Erythroblast (primary cell): ENCODE measurements at regions not wholly inside any gene's neighbourhood (a gene's known extent, or its start where the extent isn't known, plus 50 kb on each side); places are given as distances from the start of the nearest gene placed in this dataset.

Experiments
- GATA1 ChIP-seq: IDR thresholded peaks from 2 replicates; pipeline ENCODE4 v1.6.1; 2011; ENCODE audit warnings: low read depth, mild to moderate bottlenecking, control low read depth, low read length, moderate library complexity
- POLR2A ChIP-seq: IDR thresholded peaks from 2 replicates; pipeline ENCODE4 v1.6.1; 2011; ENCODE audit warnings: mild to moderate bottlenecking, low read length

DNA sequence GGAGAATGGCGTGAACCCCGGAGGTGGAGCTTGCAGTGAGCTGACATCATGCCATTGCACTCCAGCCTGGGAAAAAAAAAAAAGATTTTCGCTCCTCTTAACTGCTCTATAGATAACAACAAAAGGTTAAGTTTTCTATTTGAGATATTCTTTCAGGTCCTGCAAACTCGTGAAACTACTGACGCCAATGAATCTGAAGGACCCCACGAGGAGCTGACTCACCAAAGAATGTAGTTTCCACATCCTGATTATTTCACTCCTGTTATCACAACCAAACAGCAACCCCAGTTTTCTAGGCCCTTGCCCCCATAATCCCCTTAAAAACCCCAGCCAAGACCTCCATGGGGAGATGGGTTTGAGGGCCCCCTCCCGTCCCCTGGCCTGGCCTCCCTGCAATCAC is 58.7 kb downstream of the OTOR start:
- TF ChIP-seq POLR2A (no peak), GATA1 (no peak)
